ENCODE measurements at regions not wholly inside any gene's neighbourhood (a gene's known extent, or its start where the extent isn't known, plus 50 kb on each side); places are given as distances from the start of the nearest gene placed in this dataset.

DNA sequence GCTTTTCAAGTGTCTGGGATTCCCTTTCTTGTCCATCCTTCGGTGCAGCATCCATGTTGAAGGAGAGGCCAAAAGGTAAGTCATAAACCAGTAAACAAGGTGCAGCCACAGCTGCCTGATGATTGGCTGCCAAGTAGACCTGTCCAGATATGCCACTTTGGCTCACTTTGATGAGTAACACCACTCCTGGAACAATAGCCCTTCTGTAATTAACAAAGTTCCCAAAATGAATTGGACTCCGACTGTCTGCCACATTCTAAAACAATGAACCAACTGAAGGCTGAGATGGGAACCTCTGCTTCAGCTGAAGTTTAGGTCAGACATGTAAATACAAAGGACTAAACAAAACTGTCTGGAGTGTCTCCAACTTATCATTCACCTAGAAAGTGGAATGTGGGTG, 82.2 kb upstream of the LGALSL start:
- TF ChIP-seq CHD2 (IDR thresholded peaks at IDR 0.05; ENCODE audit: low read length) (no peak), MAX (IDR thresholded peaks at IDR 0.05) (no peak), GABPA (IDR thresholded peaks at IDR 0.05; ENCODE audit: borderline replicate concordance, insufficient read depth, low read length) (no peak), USF2 (IDR thresholded peaks at IDR 0.05; ENCODE audit: low read length) (no peak), CTCF (IDR thresholded peaks at IDR 0.05; ENCODE audit: control extremely low read depth in 1 of 3, insufficient read depth in 1 of 3, low read depth in 1 of 3, low read length in 3 of 3) (no peak), TAF1 (IDR thresholded peaks at IDR 0.05; ENCODE audit: low read depth, low read length) (no peak), RFX5 (IDR thresholded peaks at IDR 0.05; ENCODE audit: borderline replicate concordance, low read depth, low read length) (no peak), ZNF274 (IDR thresholded peaks at IDR 0.05; ENCODE audit: borderline replicate concordance, extremely low read depth, low read length) (no peak), TBP (IDR thresholded peaks at IDR 0.05; ENCODE audit: low read depth, low read length) (no peak), TCF12 (IDR thresholded peaks at IDR 0.05; ENCODE audit: low read depth, low read length) (no peak)
- TF ChIP-seq, protein P1, sequence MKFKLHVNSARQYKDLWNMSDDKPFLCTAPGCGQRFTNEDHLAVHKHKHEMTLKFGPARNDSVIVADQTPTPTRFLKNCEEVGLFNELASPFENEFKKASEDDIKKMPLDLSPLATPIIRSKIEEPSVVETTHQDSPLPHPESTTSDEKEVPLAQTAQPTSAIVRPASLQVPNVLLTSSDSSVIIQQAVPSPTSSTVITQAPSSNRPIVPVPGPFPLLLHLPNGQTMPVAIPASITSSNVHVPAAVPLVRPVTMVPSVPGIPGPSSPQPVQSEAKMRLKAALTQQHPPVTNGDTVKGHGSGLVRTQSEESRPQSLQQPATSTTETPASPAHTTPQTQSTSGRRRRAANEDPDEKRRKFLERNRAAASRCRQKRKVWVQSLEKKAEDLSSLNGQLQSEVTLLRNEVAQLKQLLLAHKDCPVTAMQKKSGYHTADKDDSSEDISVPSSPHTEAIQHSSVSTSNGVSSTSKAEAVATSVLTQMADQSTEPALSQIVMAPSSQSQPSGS (IDR thresholded peaks at IDR 0.05; ENCODE audit: low read length): no peak

All from H1 (cell line).